Caco-2 (cell line): ENCODE measurements at regions not wholly inside any gene's neighbourhood (a gene's known extent, or its start where the extent isn't known, plus 50 kb on each side); places are given as distances from the start of the nearest gene placed in this dataset.

Source experiments
- BruUV-seq: library from RNA; stranded (reverse); fragments of 400-500 nt; replicated peaks from 2 replicates; lab custom pipeline; 2021; lab: Mats Ljungman, UMichigan
- CTCF ChIA-PET: fragments of 300-600 bp; sonication (Branson Sonifier 250); formaldehyde crosslinking; loops from one replicate; lab custom pipeline; 2022; ENCODE audit warnings: antibody characterized with exemption; lab: Charles Lee
- POLR2A ChIA-PET: fragments of 300-600 bp; sonication (Branson Sonifier 250); formaldehyde crosslinking; loops from one replicate; lab custom pipeline; 2022; ENCODE audit warnings: antibody characterized with exemption; lab: Charles Lee
- DNase-seq, 2 experiments: peaks; one replicate each; pipeline versions ENCODE4 v3.0.0 to v3.0.0-alpha.2; 2020 to 2022
- H3K27me3 ChIP-seq: replicated peaks from 2 replicates; pipeline ENCODE4 v1.6.0; 2011; ENCODE audit warnings: low read length; ENCODE audit not compliant: control insufficient read depth, insufficient read depth
- H3K36me3 ChIP-seq: 2 replicates; pipeline ENCODE4 v1.5.1; 2011; ENCODE audit warnings: low read length; ENCODE audit not compliant: control insufficient read depth, insufficient read depth
- H3K4me1 ChIP-seq: fragments of 250-450 bp; sonication (Bioruptor Pico); 2 replicates; pipeline ENCODE4 v1.5.1; 2020; ENCODE audit warnings: mild to moderate bottlenecking
- H3K4me3 ChIP-seq: 2 replicates; pipeline ENCODE4 v1.5.1; 2011; ENCODE audit warnings: low read depth, mild to moderate bottlenecking, control low read depth, low read length
- H3K9me3 ChIP-seq: fragments of 250-450 bp; sonication (Bioruptor Pico); 2 replicates; pipeline ENCODE4 v1.5.1; 2020; ENCODE audit warnings: mild to moderate bottlenecking, moderate library complexity
- H3K27ac Mint-ChIP-seq: one replicate; pipeline ENCODE4 v1.8.0; 2022; ENCODE audit warnings: mixed read lengths; ENCODE audit not compliant: unreplicated experiment
- H3K27me3 Mint-ChIP-seq: one replicate; pipeline ENCODE4 v1.8.0; 2022; ENCODE audit warnings: mixed read lengths; ENCODE audit not compliant: insufficient read depth, unreplicated experiment
- H3K36me3 Mint-ChIP-seq: one replicate; pipeline ENCODE4 v1.8.0; 2022; ENCODE audit warnings: mild to moderate bottlenecking, mixed read lengths; ENCODE audit not compliant: insufficient read depth, unreplicated experiment
- H3K4me1 Mint-ChIP-seq: one replicate; pipeline ENCODE4 v1.8.0; 2022; ENCODE audit warnings: low read depth, mixed read lengths; ENCODE audit not compliant: unreplicated experiment
- H3K4me3 Mint-ChIP-seq: one replicate; pipeline ENCODE4 v1.8.0; 2022; ENCODE audit warnings: mild to moderate bottlenecking, moderate library complexity, mixed read lengths; ENCODE audit not compliant: unreplicated experiment
- H3K9me3 Mint-ChIP-seq: one replicate; pipeline ENCODE4 v1.8.0; 2022; ENCODE audit warnings: mixed read lengths; ENCODE audit not compliant: unreplicated experiment
- intact Hi-C: fragments of 100-400 bp; cut with micrococcal nuclease; formaldehyde crosslinking; loops from one replicate; pipeline ENCODE4 v1.10.0; 2022; ENCODE audit not compliant: unreplicated experiment
- TF ChIP-seq, protein P1 (sequence below), 2 experiments: fragments of 200-600 bp in 1 of 2; IDR thresholded peaks; 1 replicate in 1 of 2; 2 replicates in 1 of 2; pipeline versions ENCODE4 v1.5.1 to v1.8.0; 2011 to 2022; ENCODE audit warnings: antibody characterized with exemption in 1 of 2, control low read depth in 1 of 2, inconsistent platforms in 1 of 2, low read depth in 1 of 2, low read length in 1 of 2, mild to moderate bottlenecking in 1 of 2, moderate library complexity in 1 of 2; ENCODE audit not compliant: insufficient read depth in 1 of 2, severe bottlenecking in 1 of 2, unreplicated experiment in 1 of 2

DNA sequence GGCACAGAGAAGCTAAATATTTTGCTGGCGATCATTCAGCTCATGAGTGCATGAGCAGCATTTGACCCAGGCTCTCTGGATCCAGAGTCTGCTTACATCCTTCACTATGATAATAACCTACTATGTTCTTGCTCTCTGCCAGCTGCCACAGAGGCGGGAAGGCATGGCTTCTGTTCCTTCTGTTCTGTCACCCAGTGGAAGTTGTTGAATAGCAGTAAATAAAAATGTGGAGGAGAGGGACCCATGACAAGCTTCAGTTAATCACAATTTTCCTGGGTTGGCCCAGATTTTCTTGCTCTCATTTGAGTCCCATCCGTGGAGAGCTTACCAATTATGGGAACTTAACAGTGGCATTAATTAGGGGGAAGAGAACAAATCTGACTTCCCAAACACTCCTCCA, 250.1 kb upstream of the NOCT start:
- no TSS peak for BruUV-seq
- Mint-ChIP-seq H3K4me3 (no peak overlapping the region), H3K27ac (no peak overlapping the region), H3K27me3 (no peaks in the 10 kb centered on the region), H3K4me1 (no peaks in the 10 kb centered on the region), H3K9me3 (no peaks in the 10 kb centered on the region), H3K36me3 (no peaks in the 10 kb centered on the region)
- ChIA-PET CTCF (no interaction called here), POLR2A (no interaction called here)
- no peak for DNase-seq
- H3K27me3 ChIP-seq = no peaks in the 10 kb centered on the region
- no peaks in the 10 kb centered on the region for H3K4me1 ChIP-seq
- H3K4me3 ChIP-seq = no peak overlapping the region
- no peaks in the 10 kb centered on the region for H3K36me3 ChIP-seq
- no peaks in the 10 kb centered on the region for H3K9me3 ChIP-seq
- intact Hi-C loops = no loop called here
- TF ChIP-seq, protein P1, sequence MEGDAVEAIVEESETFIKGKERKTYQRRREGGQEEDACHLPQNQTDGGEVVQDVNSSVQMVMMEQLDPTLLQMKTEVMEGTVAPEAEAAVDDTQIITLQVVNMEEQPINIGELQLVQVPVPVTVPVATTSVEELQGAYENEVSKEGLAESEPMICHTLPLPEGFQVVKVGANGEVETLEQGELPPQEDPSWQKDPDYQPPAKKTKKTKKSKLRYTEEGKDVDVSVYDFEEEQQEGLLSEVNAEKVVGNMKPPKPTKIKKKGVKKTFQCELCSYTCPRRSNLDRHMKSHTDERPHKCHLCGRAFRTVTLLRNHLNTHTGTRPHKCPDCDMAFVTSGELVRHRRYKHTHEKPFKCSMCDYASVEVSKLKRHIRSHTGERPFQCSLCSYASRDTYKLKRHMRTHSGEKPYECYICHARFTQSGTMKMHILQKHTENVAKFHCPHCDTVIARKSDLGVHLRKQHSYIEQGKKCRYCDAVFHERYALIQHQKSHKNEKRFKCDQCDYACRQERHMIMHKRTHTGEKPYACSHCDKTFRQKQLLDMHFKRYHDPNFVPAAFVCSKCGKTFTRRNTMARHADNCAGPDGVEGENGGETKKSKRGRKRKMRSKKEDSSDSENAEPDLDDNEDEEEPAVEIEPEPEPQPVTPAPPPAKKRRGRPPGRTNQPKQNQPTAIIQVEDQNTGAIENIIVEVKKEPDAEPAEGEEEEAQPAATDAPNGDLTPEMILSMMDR (IDR thresholded peaks at IDR 0.05; ENCODE audit: insufficient read depth in 1 of 2, low read depth in 1 of 2, low read length in 1 of 2, severe bottlenecking in 1 of 2, unreplicated experiment in 1 of 2) = no peak

DNA sequence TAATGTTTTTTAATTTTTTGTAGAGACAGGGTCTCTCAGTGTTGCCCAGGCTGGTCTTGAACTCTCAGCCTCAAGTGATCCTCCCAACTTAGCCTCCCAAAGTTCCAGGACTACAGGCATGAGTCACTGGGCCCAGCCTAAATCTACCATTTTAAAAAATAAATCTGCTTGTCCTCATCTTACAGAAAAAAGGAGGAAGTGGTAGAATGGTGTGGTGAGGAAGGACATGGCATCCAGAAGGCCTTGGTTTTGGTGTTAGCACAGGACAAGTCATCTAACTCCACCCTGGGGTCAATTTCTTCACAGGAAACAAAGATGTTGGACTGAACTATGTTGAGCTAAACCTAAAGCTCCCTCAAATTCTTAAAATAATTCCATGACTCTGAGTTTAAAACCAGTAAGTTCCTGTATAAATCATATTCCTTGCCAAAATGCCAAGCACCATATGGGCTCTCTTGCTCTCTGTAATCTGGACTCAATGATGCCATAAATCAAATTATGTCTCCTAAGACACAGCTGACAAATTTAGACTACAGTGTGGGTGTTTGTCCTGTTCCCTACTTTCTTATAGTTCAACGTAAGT, 253.9 kb upstream of the NOCT start:
- CTCF ChIA-PET = no interaction called here
- intact Hi-C loops = no loop called here

DNA sequence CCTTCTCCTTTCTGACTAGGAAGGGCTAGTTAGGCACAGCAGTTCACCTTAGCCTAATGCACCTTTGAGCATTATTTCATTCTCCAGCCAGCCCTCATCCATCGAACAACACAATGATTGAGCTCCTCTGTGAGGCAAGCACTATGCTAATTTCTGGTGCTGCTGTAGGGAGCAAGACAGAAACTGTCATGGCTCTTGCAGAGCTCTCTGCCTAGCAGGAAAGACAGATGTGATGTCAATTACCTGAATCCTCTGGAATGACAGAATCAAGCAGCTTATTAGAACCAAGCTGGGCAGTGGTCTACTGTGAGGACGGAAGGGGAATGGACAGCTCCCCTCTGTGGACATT, 256.1 kb upstream of the NOCT start:
- H3K9me3 ChIP-seq = no peaks in the 10 kb centered on the region
- no peaks in the 10 kb centered on the region for H3K27me3 Mint-ChIP-seq
- intact Hi-C loops = no loop called here
- no peaks in the 10 kb centered on the region for H3K36me3 ChIP-seq
- no peak overlapping the region for H3K4me3 ChIP-seq
- CTCF ChIA-PET = no interaction called here
- H3K36me3 Mint-ChIP-seq = no peaks in the 10 kb centered on the region
- peaks cover 26% of the 10 kb centered on the region for H3K4me1 ChIP-seq
- H3K27ac Mint-ChIP-seq = no peak overlapping the region
- no peak overlapping the region for H3K4me3 Mint-ChIP-seq
- POLR2A ChIA-PET = no interaction called here
- BruUV-seq = no TSS peak
- H3K4me1 Mint-ChIP-seq = peaks cover 18% of the 10 kb centered on the region
- TF ChIP-seq, protein P1 (IDR thresholded peaks at IDR 0.05; ENCODE audit: insufficient read depth in 1 of 2, low read depth in 1 of 2, low read length in 1 of 2, severe bottlenecking in 1 of 2, unreplicated experiment in 1 of 2) = no peak
- no peaks in the 10 kb centered on the region for H3K27me3 ChIP-seq
- no peak for DNase-seq
- no peaks in the 10 kb centered on the region for H3K9me3 Mint-ChIP-seq

More for the DNA sequence above, 253.9 kb upstream of the NOCT start:
- BruUV-seq = no TSS peak
- peaks cover 6% of the 10 kb centered on the region for H3K4me1 Mint-ChIP-seq
- no peak overlapping the region for H3K4me3 ChIP-seq
- peaks cover 17% of the 10 kb centered on the region for H3K4me1 ChIP-seq
- TF ChIP-seq, protein P1 (IDR thresholded peaks at IDR 0.05; ENCODE audit: insufficient read depth in 1 of 2, low read depth in 1 of 2, low read length in 1 of 2, severe bottlenecking in 1 of 2, unreplicated experiment in 1 of 2) = no peak
- H3K36me3 Mint-ChIP-seq = no peaks in the 10 kb centered on the region
- no peak overlapping the region for H3K4me3 Mint-ChIP-seq
- no peaks in the 10 kb centered on the region for H3K27me3 Mint-ChIP-seq
- POLR2A ChIA-PET = no interaction called here
- no peaks in the 10 kb centered on the region for H3K36me3 ChIP-seq
- no peaks in the 10 kb centered on the region for H3K27me3 ChIP-seq
- DNase-seq = no peak
- H3K27ac Mint-ChIP-seq = no peak overlapping the region
- H3K9me3 ChIP-seq = no peaks in the 10 kb centered on the region
- no peaks in the 10 kb centered on the region for H3K9me3 Mint-ChIP-seq
